Spleen (tissue), 11 donors: ENCODE measurements at regions not wholly inside any gene's neighbourhood (a gene's known extent, or its start where the extent isn't known, plus 50 kb on each side); places are given as distances from the start of the nearest gene placed in this dataset.
A peak's percentile ranks its signal among the peaks of the same experiment; 100 is the strongest.

Experiments used
- DNase-seq: peaks from one replicate; pipeline ENCODE4 v3.0.0-alpha.2; 2020
- H3K27ac ChIP-seq, 8 donors: fragments of 200-600 bp; sonication (generic) in 7 of 8; 1 replicate in 4 of 8; 2 replicates in 4 of 8; pipeline versions ENCODE4 v1.5.0 to v1.8.0; 2016 to 2021; ENCODE audit warnings: inconsistent platforms in 4 of 8, mild to moderate bottlenecking in 4 of 8, moderate library complexity in 1 of 8
- H3K27me3 ChIP-seq, 7 donors: fragments of 200-600 bp; sonication (generic) in 6 of 7; replicated peaks in 1 of 7; 1 replicate in 4 of 7; 2 replicates in 3 of 7; pipeline versions ENCODE4 v1.5.0 to v1.8.0; 2016 to 2021; ENCODE audit warnings: inconsistent platforms in 3 of 7, mild to moderate bottlenecking in 1 of 7
- H3K36me3 ChIP-seq, 6 donors: fragments of 200-600 bp; sonication (generic) in 5 of 6; 1 replicate in 4 of 6; 2 replicates in 2 of 6; pipeline versions ENCODE4 v1.5.0 to v1.8.0; 2016 to 2021; ENCODE audit warnings: inconsistent platforms in 2 of 6
- H3K4me1 ChIP-seq, 6 donors: fragments of 200-600 bp; sonication (generic) in 5 of 6; 1 replicate in 3 of 6; 2 replicates in 3 of 6; pipeline versions ENCODE4 v1.5.0 to v1.8.0; 2016 to 2021; ENCODE audit warnings: inconsistent platforms in 3 of 6
- H3K4me3 ChIP-seq, 8 donors: fragments of 200-600 bp; sonication (generic) in 7 of 8; 1 replicate in 4 of 8; 2 replicates in 4 of 8; pipeline versions ENCODE4 v1.5.0 to v1.8.0; 2016 to 2021; ENCODE audit warnings: inconsistent platforms in 4 of 8, mild to moderate bottlenecking in 4 of 8, moderate library complexity in 2 of 8
- H3K9me3 ChIP-seq, 8 donors: fragments of 200-600 bp; sonication (generic) in 7 of 8; 1 replicate in 4 of 8; 2 replicates in 4 of 8; pipeline versions ENCODE4 v1.5.0 to v1.8.0; 2016 to 2021; ENCODE audit warnings: inconsistent platforms in 4 of 8
- CTCF ChIP-seq, 11 experiments: fragments of 200-600 bp in 7 of 11; fragments of 450-650 bp in 4 of 11; sonication (generic) in 4 of 11; IDR thresholded peaks in 8 of 11; conservative IDR thresholded peaks in 3 of 11; 1 replicate in 7 of 11; 2 replicates in 4 of 11; pipeline versions ENCODE4 v1.4.0 to v1.8.0; 2016 to 2021; ENCODE audit warnings: antibody characterized with exemption in 11 of 11, inconsistent platforms in 4 of 11, mild to moderate bottlenecking in 1 of 11
- POLR2A ChIP-seq, 3 donors: fragments of 450-650 bp; IDR thresholded peaks; one replicate each; pipeline ENCODE4 v1.5.1; 2017; ENCODE audit warnings: antibody characterized with exemption in 3 of 3, mild to moderate bottlenecking in 1 of 3
- POLR2AphosphoS5 ChIP-seq, 3 donors: sonication (generic); formaldehyde crosslinking; IDR thresholded peaks; one replicate each; pipeline ENCODE4 v1.5.1; 2017; ENCODE audit warnings: antibody characterized with exemption in 3 of 3
- WGBS, 5 donors: extraction: QIAGEN DNeasy Blood & Tissue Kit in 3 of 5; methylation state at CpG; one replicate each; pipeline versions ENCODE4 v1.1.5 to v1.1.7; 2013 to 2018; 5-methylcytosine and 5-hydroxymethylcytosine counted together
- intact Hi-C: fragments of 100-400 bp; cut with DNase I; formaldehyde crosslinking; loops from one replicate; pipeline ENCODE4 v1.15.0; 2023; ENCODE audit warnings: low total_unique reads
- donor health status: healthy with polysubstance abuse.
- donor health status: DM: no; HTN: no; CAD: no; lungs with moderate emphysema.
- donor health status: DM: no; HTN: no; CAD: no.
- donor health status: Bipolar disorder and iron deficiency.
- donor health status: healthy.
- donor health status: DM: no; HTN: no; CAD: no.
- donor health status: DM: yes; HTN: yes; CAD: no.

DNA sequence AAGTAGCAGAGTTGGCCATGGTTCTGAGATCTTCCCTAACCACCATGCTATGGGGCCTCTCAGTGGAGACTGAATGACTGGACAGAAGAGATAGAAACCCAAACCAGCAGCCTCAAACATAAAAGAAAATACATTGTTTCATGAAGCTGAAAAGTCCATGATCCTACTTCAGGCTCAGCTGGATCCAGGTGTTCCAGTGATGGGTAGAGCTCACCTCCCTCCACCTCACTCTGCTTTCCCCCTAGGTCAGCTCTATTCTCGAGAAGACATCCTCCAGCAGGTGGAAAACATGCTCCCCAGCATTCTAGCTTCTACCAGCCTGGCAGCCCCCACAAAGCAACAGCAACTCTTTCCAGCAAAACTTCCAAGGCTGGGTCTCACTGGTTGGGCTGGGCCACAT is 132.1 kb downstream of the OAT start:
- Histone ChIP-seq H3K27me3 (no peaks in the 10 kb centered on the region), H3K9me3 (no peaks in the 10 kb centered on the region), H3K4me3 (no peak overlapping the region), H3K36me3 (no peaks in the 10 kb centered on the region), H3K27ac (peak overlapping the region in 3 of 8 donors; percentile 70 to 75 (median 73)), H3K4me1 (peaks cover 7 to 58% (median 28%) of the 10 kb centered on the region in 6 donors)
- 79 to 95% (median 85%) methylated on average over 1 of the region's 1 CpG for WGBS, 5 donors
- TF ChIP-seq POLR2AphosphoS5 (IDR thresholded peaks at IDR 0.05) (no peak), CTCF (IDR thresholded peaks at IDR 0.05 in 8 of 11, conservative IDR thresholded peaks at IDR 0.05 in 3 of 11) (no peak), POLR2A (IDR thresholded peaks at IDR 0.05) (no peak)
- DNase-seq: no peak
- intact Hi-C loops: no loop called here

DNA sequence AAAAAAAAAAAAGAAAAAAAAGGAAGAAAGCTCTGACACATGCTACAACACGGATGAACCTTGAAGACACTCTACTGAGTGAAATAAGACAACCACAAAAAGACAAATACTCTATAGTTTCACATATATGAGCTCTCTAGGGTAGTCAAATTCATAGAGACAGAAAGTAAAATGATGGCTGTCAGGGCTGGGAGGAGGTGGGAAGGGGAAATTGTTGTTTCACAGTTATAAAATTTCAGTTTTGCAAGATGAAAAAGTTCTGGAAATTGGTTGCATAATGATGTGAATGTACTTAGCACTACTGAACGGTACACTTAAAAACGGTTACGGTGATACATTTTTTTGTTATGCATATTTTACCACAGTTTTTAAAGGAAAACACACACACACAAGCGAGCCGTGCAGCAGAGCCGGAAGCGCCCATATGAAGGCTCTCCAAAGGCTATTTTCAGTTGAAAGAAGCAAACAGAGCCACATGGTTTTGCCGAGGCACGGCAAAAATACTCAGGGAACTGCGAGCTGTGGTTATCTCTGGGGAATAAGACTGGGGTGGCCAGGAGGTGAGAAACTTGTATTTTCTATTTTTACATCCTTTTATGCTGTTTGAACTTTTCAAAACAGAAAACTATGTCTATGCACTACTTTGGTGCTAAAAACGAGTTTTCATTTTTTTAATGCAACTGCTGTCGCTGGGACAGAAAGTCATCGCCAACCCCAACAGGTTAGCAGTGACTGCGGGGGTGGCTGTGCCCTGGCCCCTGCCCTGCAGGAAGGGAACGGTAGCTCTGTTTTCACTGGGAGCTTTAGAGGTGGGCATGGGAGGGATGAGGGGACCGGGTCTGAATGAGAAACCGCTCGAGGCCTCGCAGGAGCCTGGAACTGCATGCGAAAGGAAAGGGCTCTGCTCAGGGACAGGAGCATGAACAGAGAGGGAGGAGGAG is 132.9 kb downstream of the OAT start:
- no peaks in the 10 kb centered on the region for H3K9me3 ChIP-seq
- WGBS, 5 donors: 48 to 56% (median 53%) methylated on average over 21 of the region's 21 CpGs
- peaks cover 7 to 51% (median 26%) of the 10 kb centered on the region in 6 donors for H3K4me1 ChIP-seq
- peak; percentile 58 for DNase-seq
- TF ChIP-seq POLR2AphosphoS5 (IDR thresholded peaks at IDR 0.05) (no peak), POLR2A (IDR thresholded peaks at IDR 0.05) (no peak), CTCF (IDR thresholded peaks at IDR 0.05 in 8 of 11, conservative IDR thresholded peaks at IDR 0.05 in 3 of 11) (no peak)
- intact Hi-C loops: no loop called here
- no peaks in the 10 kb centered on the region for H3K36me3 ChIP-seq
- H3K4me3 ChIP-seq: peak overlapping the region in 2 of 8 donors; percentile 19 to 39
- no peaks in the 10 kb centered on the region for H3K27me3 ChIP-seq
- peak overlapping the region in 6 of 8 donors; percentile 6 to 75 (median 56) for H3K27ac ChIP-seq

DNA sequence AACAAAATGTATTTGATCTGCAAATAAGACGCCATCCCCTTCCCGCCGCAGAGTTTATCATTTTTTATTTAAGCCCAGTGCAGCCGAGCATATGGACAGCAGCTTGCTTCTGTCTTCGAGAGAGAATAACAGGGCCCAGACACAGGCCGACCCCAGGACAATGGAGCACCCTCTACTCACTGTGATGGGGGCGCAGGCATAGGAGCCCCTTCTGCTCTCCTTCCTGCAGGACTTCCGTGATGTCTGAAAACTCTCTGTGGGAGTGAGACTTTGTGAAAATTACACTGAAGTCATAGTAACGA is 134.8 kb downstream of the OAT start:
- H3K9me3 ChIP-seq: no peaks in the 10 kb centered on the region
- no peak for TF ChIP-seq CTCF (IDR thresholded peaks at IDR 0.05 in 8 of 11, conservative IDR thresholded peaks at IDR 0.05 in 3 of 11)
- no peak for TF ChIP-seq POLR2A (IDR thresholded peaks at IDR 0.05)
- TF ChIP-seq POLR2AphosphoS5 (IDR thresholded peaks at IDR 0.05): no peak
- 90 to 92% (median 91%) methylated on average over 9 of the region's 9 CpGs for WGBS, 5 donors
- no peak overlapping the region for H3K27ac ChIP-seq
- no peaks in the 10 kb centered on the region for H3K36me3 ChIP-seq
- intact Hi-C loops: no loop called here
- H3K27me3 ChIP-seq: no peaks in the 10 kb centered on the region
- peaks cover 5 to 39% (median 13%) of the 10 kb centered on the region in 6 donors for H3K4me1 ChIP-seq
- no peak overlapping the region for H3K4me3 ChIP-seq
- DNase-seq: peak; percentile 57

GRCh38 chr10:124283215-124283948 is 135.3 kb downstream of the OAT start:
- H3K27me3 ChIP-seq: no peaks in the 10 kb centered on the region
- peaks cover 5 to 36% (median 13%) of the 10 kb centered on the region in 6 donors for H3K4me1 ChIP-seq
- DNase-seq: peak; percentile 47
- H3K27ac ChIP-seq: no peak overlapping the region
- WGBS, 5 donors: 86 to 95% (median 89%) methylated on average over 7 to 8 of the region's 8 CpGs
- TF ChIP-seq POLR2AphosphoS5 (IDR thresholded peaks at IDR 0.05) (no peak), CTCF (IDR thresholded peaks at IDR 0.05 in 8 of 11, conservative IDR thresholded peaks at IDR 0.05 in 3 of 11) (no peak), POLR2A (IDR thresholded peaks at IDR 0.05) (no peak)
- H3K4me3 ChIP-seq: no peak overlapping the region
- H3K9me3 ChIP-seq: peaks cover 0 to 5% (median 0%) of the 10 kb centered on the region in 8 donors
- intact Hi-C loops: no loop called here
- H3K36me3 ChIP-seq: no peaks in the 10 kb centered on the region
